GM12874 (cell line): ENCODE measurements at regions not wholly inside any gene's neighbourhood (a gene's known extent, or its start where the extent isn't known, plus 50 kb on each side); places are given as distances from the start of the nearest gene placed in this dataset.

Experiments
- CTCF ChIP-seq: IDR thresholded peaks from 2 replicates; pipeline ENCODE4 v1.5.1; 2011; ENCODE audit warnings: low read depth, mild to moderate bottlenecking, control low read depth, low read length, moderate library complexity; ENCODE audit not compliant: insufficient read depth

DNA sequence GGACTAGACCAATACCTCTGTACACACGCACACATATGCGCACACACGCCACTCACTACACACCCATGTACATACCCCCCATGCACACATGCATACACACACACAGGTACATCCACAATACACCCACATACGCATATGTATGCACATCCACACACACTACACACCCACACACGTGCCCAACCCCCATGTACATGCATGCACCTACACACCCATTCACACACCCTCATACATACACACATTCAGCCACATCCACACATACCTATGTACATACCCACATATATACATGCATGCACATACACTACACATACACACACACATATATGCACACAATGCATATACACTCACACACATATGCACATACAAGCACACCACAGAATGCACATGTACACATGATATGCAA lies 107.1 kb downstream of the GADD45G start:
- no peak for TF ChIP-seq CTCF

GRCh38 chr9:89712283-89712682 lies 107.5 kb downstream of the GADD45G start:
- TF ChIP-seq CTCF, result no peak

GRCh38 chr9:89714321-89714720 lies 109.5 kb downstream of the GADD45G start:
- TF ChIP-seq CTCF, result no peak

GRCh38 chr9:89715318-89715858 lies 110.6 kb downstream of the GADD45G start:
- no peak for TF ChIP-seq CTCF

- TF ChIP-seq CTCF, result no peak
These were observed 111.1 kb downstream of the GADD45G start for GRCh38 chr9:89715881-89716280.

- TF ChIP-seq CTCF, result no peak
These were observed 111.7 kb downstream of the GADD45G start for GRCh38 chr9:89716559-89716958.

DNA sequence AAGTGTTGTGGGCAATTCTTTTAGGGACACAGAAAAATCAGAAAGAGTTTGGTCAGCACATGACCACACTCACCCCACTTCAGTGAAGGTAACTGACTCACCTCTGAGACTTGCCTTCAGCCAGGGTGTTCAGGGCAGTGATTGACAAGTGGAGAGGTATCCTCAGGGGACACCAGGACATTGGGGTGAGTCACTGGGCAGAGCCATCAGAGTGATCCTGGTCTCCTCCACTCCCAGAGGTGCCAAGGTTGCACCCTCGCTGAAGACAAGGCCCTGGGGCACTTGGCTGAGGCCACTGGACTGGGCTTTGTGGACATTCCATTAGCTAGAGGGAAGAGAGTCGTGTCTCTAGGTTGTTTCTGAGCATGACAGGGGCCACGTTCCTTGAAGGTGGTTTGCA lies 113.4 kb downstream of the GADD45G start:
- no peak for TF ChIP-seq CTCF
